Loucy (cell line): ENCODE measurements at regions not wholly inside any gene's neighbourhood (a gene's known extent, or its start where the extent isn't known, plus 50 kb on each side); places are given as distances from the start of the nearest gene placed in this dataset.

ENCODE experiments used
- EZH2phosphoT487 ChIP-seq: fragments of 200-600 bp; IDR thresholded peaks from 2 replicates; pipeline ENCODE4 v1.6.1; 2018; ENCODE audit warnings: antibody characterized with exemption, mild to moderate bottlenecking, moderate library complexity, borderline replicate concordance
- TF ChIP-seq, protein P1 (sequence below): fragments of 200-600 bp; sonication (generic); conservative IDR thresholded peaks from 2 replicates; pipeline ENCODE4 v1.5.1; 2014; ENCODE audit warnings: mild to moderate bottlenecking, antibody characterized with exemption, low read length

DNA sequence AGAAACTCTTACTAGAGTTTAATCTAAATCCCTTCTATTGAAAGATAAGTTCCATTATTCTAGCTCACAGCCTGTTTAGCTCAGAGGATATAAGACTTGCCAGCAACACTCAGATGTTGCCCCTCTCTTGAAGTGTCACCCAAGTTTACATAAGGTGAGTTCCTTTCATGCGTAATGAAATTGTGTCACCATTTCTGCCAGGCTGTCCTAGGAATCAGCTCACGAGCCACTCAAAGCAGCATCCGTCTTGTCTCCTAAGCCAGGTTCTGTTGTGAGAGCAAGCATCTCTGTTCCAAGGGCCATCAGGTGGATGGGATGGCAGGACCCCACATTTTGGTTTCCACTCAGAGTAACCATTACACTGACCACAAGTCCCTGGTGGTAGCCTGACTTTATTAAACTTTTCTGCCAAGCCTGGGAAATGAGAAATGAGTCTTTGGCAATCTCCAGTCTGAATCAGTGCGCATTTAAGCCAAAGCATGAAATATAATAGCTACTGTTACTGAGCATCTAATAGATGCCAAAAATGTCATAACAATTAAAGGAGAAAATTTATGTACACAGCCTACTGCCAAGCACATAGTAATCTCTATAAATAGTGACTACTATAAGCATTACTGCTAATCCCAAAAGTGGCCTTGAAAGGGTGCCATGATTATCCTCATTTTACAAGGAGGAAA is 179.6 kb upstream of the MIR17HG start:
- no peak for TF ChIP-seq EZH2phosphoT487
- TF ChIP-seq, protein P1, sequence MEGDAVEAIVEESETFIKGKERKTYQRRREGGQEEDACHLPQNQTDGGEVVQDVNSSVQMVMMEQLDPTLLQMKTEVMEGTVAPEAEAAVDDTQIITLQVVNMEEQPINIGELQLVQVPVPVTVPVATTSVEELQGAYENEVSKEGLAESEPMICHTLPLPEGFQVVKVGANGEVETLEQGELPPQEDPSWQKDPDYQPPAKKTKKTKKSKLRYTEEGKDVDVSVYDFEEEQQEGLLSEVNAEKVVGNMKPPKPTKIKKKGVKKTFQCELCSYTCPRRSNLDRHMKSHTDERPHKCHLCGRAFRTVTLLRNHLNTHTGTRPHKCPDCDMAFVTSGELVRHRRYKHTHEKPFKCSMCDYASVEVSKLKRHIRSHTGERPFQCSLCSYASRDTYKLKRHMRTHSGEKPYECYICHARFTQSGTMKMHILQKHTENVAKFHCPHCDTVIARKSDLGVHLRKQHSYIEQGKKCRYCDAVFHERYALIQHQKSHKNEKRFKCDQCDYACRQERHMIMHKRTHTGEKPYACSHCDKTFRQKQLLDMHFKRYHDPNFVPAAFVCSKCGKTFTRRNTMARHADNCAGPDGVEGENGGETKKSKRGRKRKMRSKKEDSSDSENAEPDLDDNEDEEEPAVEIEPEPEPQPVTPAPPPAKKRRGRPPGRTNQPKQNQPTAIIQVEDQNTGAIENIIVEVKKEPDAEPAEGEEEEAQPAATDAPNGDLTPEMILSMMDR = no peak
